ENCODE measurements at regions not wholly inside any gene's neighbourhood (a gene's known extent, or its start where the extent isn't known, plus 50 kb on each side); places are given as distances from the start of the nearest gene placed in this dataset.

GRCh38 chr5:172528440-172528839 lies 74.1 kb upstream of the SH3PXD2B start:
- Mint-ChIP-seq H3K9me3 (no peaks in the 10 kb centered on the region), H3K4me1 (ENCODE audit: low read depth) (no peaks in the 10 kb centered on the region), H3K27ac (no peak overlapping the region), H3K4me3 (no peak overlapping the region), H3K27me3 (peaks cover 60% of the 10 kb centered on the region), H3K36me3 (ENCODE audit: low read depth) (no peaks in the 10 kb centered on the region)
- DNase-seq = no peak
- Histone ChIP-seq H3K27me3 (ENCODE audit: control insufficient read depth in 1 of 2, insufficient read depth in 2 of 2, low read length in 2 of 2) (peaks cover 0 to 2% of the 10 kb centered on the region in 2 experiments), H3K9me3 (ENCODE audit: control insufficient read depth in 1 of 2, insufficient read depth in 1 of 2, low read length in 2 of 2) (peaks cover 0 to 3% of the 10 kb centered on the region in 2 experiments), H3K36me3 (ENCODE audit: insufficient read depth, low read length) (no peaks in the 10 kb centered on the region), H3K4me1 (ENCODE audit: insufficient read depth, low read length) (no peaks in the 10 kb centered on the region), H3K27ac (ENCODE audit: low read depth in 1 of 2, low read length in 2 of 2) (no peak overlapping the region), H3K4me3 (ENCODE audit: low read length) (no peak overlapping the region)
- CTCF ChIA-PET = no interaction called here
- intact Hi-C loops (cut with DNase I, micrococcal nuclease) = no loop called here
- ATAC-seq (ENCODE audit: poor library complexity) = no peak
- POLR2A ChIA-PET = no interaction called here
- no peak for TF ChIP-seq CTCF (IDR thresholded peaks at IDR 0.05)

- no peak for TF ChIP-seq CTCF (IDR thresholded peaks at IDR 0.05)
- intact Hi-C loops (cut with DNase I, micrococcal nuclease) = no loop called here
- CTCF ChIA-PET = no interaction called here
- Histone ChIP-seq H3K36me3 (ENCODE audit: insufficient read depth, low read length) (no peaks in the 10 kb centered on the region), H3K27me3 (ENCODE audit: control insufficient read depth in 1 of 2, insufficient read depth in 2 of 2, low read length in 2 of 2) (peaks cover 0 to 2% of the 10 kb centered on the region in 2 experiments), H3K4me1 (ENCODE audit: insufficient read depth, low read length) (no peaks in the 10 kb centered on the region), H3K27ac (ENCODE audit: low read depth in 1 of 2, low read length in 2 of 2) (no peak overlapping the region), H3K4me3 (ENCODE audit: low read length) (no peak overlapping the region), H3K9me3 (ENCODE audit: control insufficient read depth in 1 of 2, insufficient read depth in 1 of 2, low read length in 2 of 2) (peaks cover 3 to 10% of the 10 kb centered on the region in 2 experiments)
- no peaks in the 10 kb centered on the region for H3K4me1 Mint-ChIP-seq (ENCODE audit: low read depth)
- POLR2A ChIA-PET = no interaction called here
- no peak for DNase-seq
- H3K9me3 Mint-ChIP-seq = no peaks in the 10 kb centered on the region
- no peak for ATAC-seq (ENCODE audit: poor library complexity)
- H3K4me3 Mint-ChIP-seq = no peak overlapping the region
- H3K36me3 Mint-ChIP-seq (ENCODE audit: low read depth) = no peaks in the 10 kb centered on the region
- no peak overlapping the region for H3K27ac Mint-ChIP-seq
- H3K27me3 Mint-ChIP-seq = peaks cover 52% of the 10 kb centered on the region
These were observed 73.2 kb upstream of the SH3PXD2B start for GRCh38 chr5:172527559-172527958.

- Mint-ChIP-seq H3K27ac (no peak overlapping the region), H3K9me3 (peaks cover 6% of the 10 kb centered on the region), H3K27me3 (peaks cover 54% of the 10 kb centered on the region)
These were observed 71.7 kb upstream of the SH3PXD2B start for GRCh38 chr5:172525996-172526360.

More at GRCh38 chr5:172525996-172526360, 71.7 kb upstream of the SH3PXD2B start:
- ChIA-PET CTCF (no interaction called here), POLR2A (no interaction called here)
- H3K4me1 ChIP-seq (ENCODE audit: insufficient read depth, low read length) = no peaks in the 10 kb centered on the region
- Mint-ChIP-seq H3K36me3 (ENCODE audit: low read depth) (no peaks in the 10 kb centered on the region), H3K4me1 (ENCODE audit: low read depth) (no peaks in the 10 kb centered on the region), H3K4me3 (no peak overlapping the region)
- no peak overlapping the region for H3K27ac ChIP-seq (ENCODE audit: low read depth in 1 of 2, low read length in 2 of 2)
- DNase-seq (no peak), ATAC-seq (ENCODE audit: poor library complexity) (no peak)
- no peak overlapping the region for H3K4me3 ChIP-seq (ENCODE audit: low read length)
- peaks cover 0 to 2% of the 10 kb centered on the region in 2 experiments for H3K27me3 ChIP-seq (ENCODE audit: control insufficient read depth in 1 of 2, insufficient read depth in 2 of 2, low read length in 2 of 2)
- no peak for TF ChIP-seq CTCF (IDR thresholded peaks at IDR 0.05)
- H3K9me3 ChIP-seq (ENCODE audit: control insufficient read depth in 1 of 2, insufficient read depth in 1 of 2, low read length in 2 of 2) = peaks cover 16% of the 10 kb centered on the region in 2 experiments
- H3K36me3 ChIP-seq (ENCODE audit: insufficient read depth, low read length) = no peaks in the 10 kb centered on the region
- intact Hi-C loops (cut with DNase I, micrococcal nuclease) = no loop called here
